ENCODE measurements at regions not wholly inside any gene's neighbourhood (a gene's known extent, or its start where the extent isn't known, plus 50 kb on each side); places are given as distances from the start of the nearest gene placed in this dataset.

GRCh38 chr15:66922608-66923007 lies 142.8 kb upstream of the SMAD3 start:
- TF ChIP-seq, protein P1, sequence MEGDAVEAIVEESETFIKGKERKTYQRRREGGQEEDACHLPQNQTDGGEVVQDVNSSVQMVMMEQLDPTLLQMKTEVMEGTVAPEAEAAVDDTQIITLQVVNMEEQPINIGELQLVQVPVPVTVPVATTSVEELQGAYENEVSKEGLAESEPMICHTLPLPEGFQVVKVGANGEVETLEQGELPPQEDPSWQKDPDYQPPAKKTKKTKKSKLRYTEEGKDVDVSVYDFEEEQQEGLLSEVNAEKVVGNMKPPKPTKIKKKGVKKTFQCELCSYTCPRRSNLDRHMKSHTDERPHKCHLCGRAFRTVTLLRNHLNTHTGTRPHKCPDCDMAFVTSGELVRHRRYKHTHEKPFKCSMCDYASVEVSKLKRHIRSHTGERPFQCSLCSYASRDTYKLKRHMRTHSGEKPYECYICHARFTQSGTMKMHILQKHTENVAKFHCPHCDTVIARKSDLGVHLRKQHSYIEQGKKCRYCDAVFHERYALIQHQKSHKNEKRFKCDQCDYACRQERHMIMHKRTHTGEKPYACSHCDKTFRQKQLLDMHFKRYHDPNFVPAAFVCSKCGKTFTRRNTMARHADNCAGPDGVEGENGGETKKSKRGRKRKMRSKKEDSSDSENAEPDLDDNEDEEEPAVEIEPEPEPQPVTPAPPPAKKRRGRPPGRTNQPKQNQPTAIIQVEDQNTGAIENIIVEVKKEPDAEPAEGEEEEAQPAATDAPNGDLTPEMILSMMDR (conservative IDR thresholded peaks at IDR 0.05; ENCODE audit: low read length): no peak
- no peak for TF ChIP-seq EZH2phosphoT487 (IDR thresholded peaks at IDR 0.05; ENCODE audit: borderline replicate concordance)
